Heart right ventricle (tissue), 16 donors: ENCODE measurements at regions not wholly inside any gene's neighbourhood (a gene's known extent, or its start where the extent isn't known, plus 50 kb on each side); places are given as distances from the start of the nearest gene placed in this dataset.

ENCODE experiments used
- ATAC-seq, 8 donors: fragments of 200-7000 bp; cut with Tn5 transposase; one replicate each; pipeline ENCODE4 v1.9.1; 2020; ENCODE audit warnings: mild to moderate bottlenecking in 8 of 8, moderate library complexity in 8 of 8, moderate number of reproducible peaks in 1 of 8
- DNase-seq, 2 donors: peaks; one replicate each; pipeline ENCODE4 v3.0.0-alpha.2; 2020
- H3K27ac ChIP-seq, 10 donors: fragments of 200-600 bp; sonication (generic) in 2 of 10; one replicate each; pipeline versions ENCODE4 v1.5.0 to v1.8.0; 2020 to 2022; ENCODE audit warnings: mild to moderate bottlenecking in 3 of 10
- H3K27me3 ChIP-seq, 7 donors: fragments of 200-600 bp; one replicate each; pipeline ENCODE4 v1.8.0; 2021 to 2022; ENCODE audit warnings: mild to moderate bottlenecking in 2 of 7
- H3K36me3 ChIP-seq, 9 donors: fragments of 200-600 bp; sonication (generic) in 1 of 9; one replicate each; pipeline versions ENCODE4 v1.5.0 to v1.8.0; 2020 to 2022; ENCODE audit warnings: mild to moderate bottlenecking in 2 of 9
- H3K4me1 ChIP-seq, 9 donors: fragments of 200-600 bp; sonication (generic) in 1 of 9; one replicate each; pipeline versions ENCODE4 v1.5.0 to v1.8.0; 2020 to 2022; ENCODE audit warnings: mild to moderate bottlenecking in 4 of 9
- H3K4me3 ChIP-seq, 10 donors: fragments of 200-600 bp; sonication (generic) in 2 of 10; one replicate each; pipeline versions ENCODE4 v1.5.0 to v1.8.0; 2020 to 2022; ENCODE audit warnings: mild to moderate bottlenecking in 7 of 10, moderate library complexity in 2 of 10
- H3K9me3 ChIP-seq, 11 donors: fragments of 200-600 bp in 10 of 11; sonication (generic) in 2 of 11; one replicate each; pipeline versions ENCODE4 v1.5.0 to v1.8.0; 2013 to 2022; ENCODE audit warnings: mild to moderate bottlenecking in 2 of 11, control low read depth in 1 of 11, moderate library complexity in 1 of 11
- WGBS, 2 donors: extraction: QIAGEN DNeasy Blood & Tissue Kit; methylation state at CpG; one replicate each; pipeline ENCODE4 v1.1.7; 2013; ENCODE audit warnings: inconsistent platforms in 1 of 2; 5-methylcytosine and 5-hydroxymethylcytosine counted together
- intact Hi-C, 10 donors: fragments of 100-400 bp; cut with DNase I; formaldehyde crosslinking; loops; one replicate each; pipeline versions ENCODE4 v1.11.1 to v1.14.2; 2022
- TF ChIP-seq, protein P1 (sequence below), 9 donors: fragments of 200-600 bp; sonication (generic) in 2 of 9; IDR thresholded peaks; one replicate each; pipeline versions ENCODE4 v1.5.0 to v1.8.0; 2021 to 2022; ENCODE audit warnings: antibody characterized with exemption in 9 of 9, mild to moderate bottlenecking in 5 of 9, moderate library complexity in 1 of 9
- donor health status: Arrhythmogenic right ventricular cardiomyopathy.
- donor health status: ischemic (EF 13 %, LVEDD 7.1; RV severe dilation, severe dysfunction).
- donor health status: healthy with polysubstance abuse.
- donor health status: DM: no; HTN: yes; CAD: no.
- donor health status: DM: no; HTN: no; CAD: no.
- donor health status: ischemic (EF 25% LVEDD 6.9; RV normal size, moderate dysfunction).
- donor health status: ischemic (EF 25% LVEDD 5.7; RV mildly dilated, moderate dysfunction).
- donor health status: healthy.
- donor health status: DM: yes; HTN: yes; CAD: no.
- donor health status: Ischemic cardiomyopathy.
- donor health status: ischemic (EF 35%, LVEDD 5.7; RV mildly dilated, moderate dysfunction).
- donor health status: nonischemic (EF 11% LVEDD 7.7; RV severe dilation, severe dysfunction).
- donor health status: DM: yes; HTN: yes; CAD: no.
- donor health status: PGD.
- donor health status: ischemic (EF 29% LVEDD 5.4; RV normal size, mild dysfunction).
- donor health status: nonischemic (EF 23%, LVEDD 6.1; RV moderate dilation, normal function).

GRCh38 chr4:18630218-18631110 lies 608.9 kb upstream of the LCORL start:
- TF ChIP-seq, protein P1, sequence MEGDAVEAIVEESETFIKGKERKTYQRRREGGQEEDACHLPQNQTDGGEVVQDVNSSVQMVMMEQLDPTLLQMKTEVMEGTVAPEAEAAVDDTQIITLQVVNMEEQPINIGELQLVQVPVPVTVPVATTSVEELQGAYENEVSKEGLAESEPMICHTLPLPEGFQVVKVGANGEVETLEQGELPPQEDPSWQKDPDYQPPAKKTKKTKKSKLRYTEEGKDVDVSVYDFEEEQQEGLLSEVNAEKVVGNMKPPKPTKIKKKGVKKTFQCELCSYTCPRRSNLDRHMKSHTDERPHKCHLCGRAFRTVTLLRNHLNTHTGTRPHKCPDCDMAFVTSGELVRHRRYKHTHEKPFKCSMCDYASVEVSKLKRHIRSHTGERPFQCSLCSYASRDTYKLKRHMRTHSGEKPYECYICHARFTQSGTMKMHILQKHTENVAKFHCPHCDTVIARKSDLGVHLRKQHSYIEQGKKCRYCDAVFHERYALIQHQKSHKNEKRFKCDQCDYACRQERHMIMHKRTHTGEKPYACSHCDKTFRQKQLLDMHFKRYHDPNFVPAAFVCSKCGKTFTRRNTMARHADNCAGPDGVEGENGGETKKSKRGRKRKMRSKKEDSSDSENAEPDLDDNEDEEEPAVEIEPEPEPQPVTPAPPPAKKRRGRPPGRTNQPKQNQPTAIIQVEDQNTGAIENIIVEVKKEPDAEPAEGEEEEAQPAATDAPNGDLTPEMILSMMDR (IDR thresholded peaks at IDR 0.05): no peak
- intact Hi-C loops: no loop called here
- Histone ChIP-seq H3K36me3 (no peaks in the 10 kb centered on the region), H3K4me3 (no peak overlapping the region), H3K4me1 (no peaks in the 10 kb centered on the region), H3K9me3 (peaks cover 0 to 15% (median 0%) of the 10 kb centered on the region in 11 donors), H3K27ac (no peak overlapping the region), H3K27me3 (peaks cover 0 to 4% (median 0%) of the 10 kb centered on the region in 7 donors)
- ATAC-seq: peak in 1 of 8 donors; percentile 41
- DNase-seq: no peak
- WGBS, 2 donors: 92% methylated on average over 29 of the region's 29 CpGs

GRCh38 chr4:18627447-18628005 lies 606.0 kb upstream of the LCORL start:
- H3K4me3 ChIP-seq: no peak overlapping the region
- H3K27ac ChIP-seq: no peak overlapping the region
- TF ChIP-seq, protein P1 (IDR thresholded peaks at IDR 0.05): no peak
- H3K36me3 ChIP-seq: no peaks in the 10 kb centered on the region
- ATAC-seq: no peak
- WGBS, 2 donors: 78 to 80% methylated on average over 2 of the region's 2 CpGs
- DNase-seq: no peak
- H3K9me3 ChIP-seq: peaks cover 0 to 15% (median 0%) of the 10 kb centered on the region in 11 donors
- H3K27me3 ChIP-seq: no peaks in the 10 kb centered on the region
- intact Hi-C loops: no loop called here
- no peaks in the 10 kb centered on the region for H3K4me1 ChIP-seq

DNA sequence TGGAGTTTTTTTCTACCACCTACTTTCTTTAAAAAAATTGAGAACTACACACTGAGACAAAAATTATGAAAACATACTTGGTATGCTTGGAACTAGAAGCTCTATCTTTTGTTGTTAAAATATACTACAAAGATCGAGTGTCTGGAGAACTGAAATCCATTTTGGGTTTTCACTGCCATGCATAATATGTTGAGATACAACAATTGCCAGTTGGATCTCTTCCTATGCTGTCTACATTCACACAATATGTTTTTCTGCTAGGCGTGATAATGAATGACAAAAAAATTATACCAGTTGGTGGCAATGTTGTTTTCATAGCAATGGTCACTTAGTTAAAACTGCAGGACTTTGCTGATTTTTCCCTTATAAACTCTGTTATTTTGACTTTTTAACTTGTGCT lies 605.4 kb upstream of the LCORL start:
- Histone ChIP-seq H3K27me3 (no peaks in the 10 kb centered on the region), H3K36me3 (no peaks in the 10 kb centered on the region), H3K9me3 (peaks cover 0 to 15% (median 0%) of the 10 kb centered on the region in 11 donors), H3K4me3 (no peak overlapping the region), H3K4me1 (no peaks in the 10 kb centered on the region), H3K27ac (no peak overlapping the region)
- ATAC-seq (no peak), DNase-seq (no peak)
- TF ChIP-seq, protein P1 (IDR thresholded peaks at IDR 0.05): no peak
- whole genome bisulfite sequencing, 2 donors: 49 to 53% methylated on average over 2 of the region's 2 CpGs
- intact Hi-C loops: no loop called here

DNA sequence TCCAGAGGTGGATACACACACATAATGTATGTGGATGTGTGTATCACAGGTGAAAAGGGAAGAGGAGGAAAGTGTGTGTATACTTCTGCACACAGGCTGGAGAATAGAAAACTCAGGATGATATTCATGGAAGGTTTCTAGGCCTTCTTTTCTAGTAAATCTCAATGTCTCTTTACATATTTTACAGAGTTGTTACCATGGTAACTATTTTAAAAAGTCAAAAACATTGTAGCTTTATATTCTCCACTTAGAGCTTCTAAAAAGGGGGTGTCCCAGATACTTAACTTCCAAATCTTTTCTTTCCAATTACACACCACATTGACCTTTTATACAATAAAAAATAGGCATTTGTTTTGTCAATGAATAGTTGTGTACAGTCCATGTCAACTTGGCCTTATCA lies 604.8 kb upstream of the LCORL start:
- no peak overlapping the region for H3K27ac ChIP-seq
- peaks cover 0 to 13% (median 0%) of the 10 kb centered on the region in 11 donors for H3K9me3 ChIP-seq
- intact Hi-C loops: no loop called here
- ATAC-seq: no peak
- no peaks in the 10 kb centered on the region for H3K36me3 ChIP-seq
- no peaks in the 10 kb centered on the region for H3K4me1 ChIP-seq
- peaks cover 0 to 3% (median 0%) of the 10 kb centered on the region in 7 donors for H3K27me3 ChIP-seq
- no peak for DNase-seq
- H3K4me3 ChIP-seq: no peak overlapping the region
- TF ChIP-seq, protein P1 (IDR thresholded peaks at IDR 0.05): no peak
